CD14-positive monocyte (primary cell): ENCODE measurements at regions not wholly inside any gene's neighbourhood (a gene's known extent, or its start where the extent isn't known, plus 50 kb on each side); places are given as distances from the start of the nearest gene placed in this dataset.

ENCODE experiments used
- DNase-seq, 3 donors: peaks; one replicate each; pipeline ENCODE4 v3.0.0-alpha.2; 2011 to 2022
- H2AFZ ChIP-seq: 2 replicates; pipeline ENCODE4 v1.6.0; 2012; ENCODE audit warnings: mild to moderate bottlenecking, low read depth, low read length, inconsistent platforms; ENCODE audit not compliant: insufficient read depth, poor library complexity, severe bottlenecking
- H3K27ac ChIP-seq, 2 donors: 1 replicate in 1 of 2; 2 replicates in 1 of 2; pipeline ENCODE4 v1.5.1; 2012 to 2013; ENCODE audit warnings: low read length in 2 of 2, control low read depth in 1 of 2, inconsistent platforms in 1 of 2, low read depth in 1 of 2, mild to moderate bottlenecking in 1 of 2
- H3K27me3 ChIP-seq, 2 donors: one replicate each; pipeline versions ENCODE4 v1.6.0 to v1.6.1; 2011 to 2013; ENCODE audit warnings: low read length in 2 of 2; ENCODE audit not compliant: control insufficient read depth in 2 of 2, insufficient read depth in 2 of 2
- H3K36me3 ChIP-seq, 2 donors: replicated peaks in 1 of 2; 1 replicate in 1 of 2; 2 replicates in 1 of 2; pipeline versions ENCODE4 v1.5.1 to v1.6.1; 2012 to 2013; ENCODE audit warnings: low read length in 2 of 2, control low read depth in 1 of 2, inconsistent platforms in 1 of 2, mild to moderate bottlenecking in 1 of 2; ENCODE audit not compliant: insufficient read depth in 2 of 2, control insufficient read depth in 1 of 2
- H3K4me1 ChIP-seq, 2 donors: 1 replicate in 1 of 2; 2 replicates in 1 of 2; pipeline versions ENCODE4 v1.5.1 to v1.6.1; 2012 to 2013; ENCODE audit warnings: low read length in 2 of 2, control low read depth in 1 of 2, inconsistent platforms in 1 of 2, mild to moderate bottlenecking in 1 of 2, moderate library complexity in 1 of 2; ENCODE audit not compliant: insufficient read depth in 2 of 2, control insufficient read depth in 1 of 2
- H3K4me2 ChIP-seq: replicated peaks from 2 replicates; pipeline ENCODE3; 2012; ENCODE audit warnings: low read length, moderate library complexity, mild to moderate bottlenecking; ENCODE audit not compliant: poor library complexity, severe bottlenecking; ENCODE audit errors: extremely low read depth
- H3K4me3 ChIP-seq, 3 experiments: fragments of 200-600 bp in 1 of 3; sonication (generic) in 1 of 3; replicated peaks in 1 of 3; 1 replicate in 2 of 3; 2 replicates in 1 of 3; pipeline ENCODE4 v1.5.1; 2011 to 2013; ENCODE audit warnings: low read length in 3 of 3, mild to moderate bottlenecking in 3 of 3, control low read depth in 2 of 3, low read depth in 2 of 3, inconsistent platforms in 1 of 3, moderate library complexity in 1 of 3
- H3K79me2 ChIP-seq: 2 replicates; pipeline ENCODE4 v1.6.0; 2012; ENCODE audit warnings: mild to moderate bottlenecking, control low read depth, inconsistent platforms, low read length, moderate library complexity; ENCODE audit not compliant: insufficient read depth
- H3K9ac ChIP-seq: 2 replicates; pipeline ENCODE4 v1.6.0; 2017; ENCODE audit warnings: low read length, mild to moderate bottlenecking; ENCODE audit not compliant: insufficient read depth, poor library complexity, severe bottlenecking
- H3K9me3 ChIP-seq, 2 donors: replicated peaks in 1 of 2; 1 replicate in 1 of 2; 2 replicates in 1 of 2; pipeline versions ENCODE4 v1.5.1 to v1.6.1; 2012 to 2013; ENCODE audit warnings: low read length in 2 of 2, control low read depth in 1 of 2; ENCODE audit not compliant: control insufficient read depth in 1 of 2, insufficient read depth in 1 of 2
- H4K20me1 ChIP-seq: 2 replicates; pipeline ENCODE4 v1.6.0; 2012; ENCODE audit warnings: mild to moderate bottlenecking, low read length, control low read depth, moderate library complexity; ENCODE audit not compliant: insufficient read depth
- H3K27ac Mint-ChIP-seq, 7 donors: one replicate each; pipeline ENCODE4 v1.8.0; 2020; ENCODE audit warnings: mild to moderate bottlenecking in 7 of 7, mixed read lengths in 7 of 7, moderate library complexity in 6 of 7, inconsistent platforms in 2 of 7
- H3K27me3 Mint-ChIP-seq, 3 donors: one replicate each; pipeline ENCODE4 v1.8.0; 2021 to 2022; ENCODE audit warnings: low read depth in 3 of 3, mild to moderate bottlenecking in 3 of 3, mixed read lengths in 3 of 3, moderate library complexity in 3 of 3, inconsistent platforms in 1 of 3
- H3K36me3 Mint-ChIP-seq, 2 donors: one replicate each; pipeline ENCODE4 v1.8.0; 2020; ENCODE audit warnings: mixed read lengths in 2 of 2, inconsistent platforms in 1 of 2, mild to moderate bottlenecking in 1 of 2
- H3K4me1 Mint-ChIP-seq: one replicate; pipeline ENCODE4 v1.8.0; 2020; ENCODE audit warnings: mild to moderate bottlenecking, mixed read lengths
- H3K4me3 Mint-ChIP-seq, 2 donors: one replicate each; pipeline ENCODE4 v1.8.0; 2020; ENCODE audit warnings: mild to moderate bottlenecking in 2 of 2, mixed read lengths in 2 of 2, moderate library complexity in 1 of 2
- H3K9me3 Mint-ChIP-seq, 7 donors: one replicate each; pipeline ENCODE4 v1.8.0; 2020 to 2022; ENCODE audit warnings: mixed read lengths in 7 of 7, mild to moderate bottlenecking in 6 of 7, moderate library complexity in 6 of 7, inconsistent platforms in 2 of 7
- CTCF ChIP-seq: fragments of 200-600 bp; IDR thresholded peaks from one replicate; pipeline ENCODE4 v1.8.0; 2022; ENCODE audit warnings: antibody characterized with exemption, mild to moderate bottlenecking
- whole genome bisulfite sequencing: methylation state at CpG from one replicate; pipeline ENCODE4 v1.1.5; 2013; ENCODE audit warnings: missing lambda C conversion rate; ENCODE audit not compliant: insufficient coverage; 5-methylcytosine and 5-hydroxymethylcytosine counted together
- intact Hi-C, 2 donors: fragments of 100-400 bp; cut with micrococcal nuclease; formaldehyde crosslinking; loops; one replicate each; pipeline versions ENCODE4 v1.15.0 to v1.15.1; 2023

- H3K27me3 Mint-ChIP-seq = peaks cover 0 to 5% (median 2%) of the 10 kb centered on the region in 3 donors
- H3K27ac ChIP-seq = no peak overlapping the region
- H3K9ac ChIP-seq = no peak overlapping the region
- H3K79me2 ChIP-seq = no peaks in the 10 kb centered on the region
- H3K4me3 ChIP-seq = no peak overlapping the region
- peaks cover 24% of the 10 kb centered on the region for H3K4me1 Mint-ChIP-seq
- no peak overlapping the region for H2AFZ ChIP-seq
- no peaks in the 10 kb centered on the region for H3K36me3 ChIP-seq
- no peak overlapping the region for H3K4me2 ChIP-seq
- H3K27me3 ChIP-seq = no peaks in the 10 kb centered on the region
- H3K9me3 Mint-ChIP-seq = no peaks in the 10 kb centered on the region
- no peaks in the 10 kb centered on the region for H3K36me3 Mint-ChIP-seq
- intact Hi-C loops = no loop called here
- peaks cover 5 to 6% of the 10 kb centered on the region in 2 donors for H3K4me1 ChIP-seq
- H3K4me3 Mint-ChIP-seq = no peak overlapping the region
- no peak for DNase-seq
- H3K9me3 ChIP-seq = no peaks in the 10 kb centered on the region
- no peaks in the 10 kb centered on the region for H4K20me1 ChIP-seq
- H3K27ac Mint-ChIP-seq = no peak overlapping the region
- TF ChIP-seq CTCF = no peak
These were observed 106.9 kb upstream of the PIEZO2 start for GRCh38 chr18:11256251-11256650.

- H3K36me3 ChIP-seq = no peaks in the 10 kb centered on the region
- H3K4me3 ChIP-seq = no peak overlapping the region
- Mint-ChIP-seq H3K9me3 (peaks cover 0 to 3% (median 0%) of the 10 kb centered on the region in 7 donors), H3K4me3 (no peak overlapping the region), H3K27ac (no peak overlapping the region), H3K27me3 (no peaks in the 10 kb centered on the region), H3K4me1 (peaks cover 11% of the 10 kb centered on the region), H3K36me3 (no peaks in the 10 kb centered on the region)
- no peak for DNase-seq
- no peaks in the 10 kb centered on the region for H3K79me2 ChIP-seq
- WGBS = no CpG with 5 or more reads among the region's 2 CpGs
- H3K9ac ChIP-seq = no peak overlapping the region
- no peaks in the 10 kb centered on the region for H3K4me1 ChIP-seq
- no peaks in the 10 kb centered on the region for H3K9me3 ChIP-seq
- H3K27me3 ChIP-seq = no peaks in the 10 kb centered on the region
- no peak overlapping the region for H2AFZ ChIP-seq
- H4K20me1 ChIP-seq = no peaks in the 10 kb centered on the region
- H3K4me2 ChIP-seq = no peak overlapping the region
- no peak overlapping the region for H3K27ac ChIP-seq
- TF ChIP-seq CTCF = no peak
- intact Hi-C loops = no loop called here
These were observed 102.5 kb upstream of the PIEZO2 start for GRCh38 chr18:11251891-11252270.
